ENCODE measurements at regions not wholly inside any gene's neighbourhood (a gene's known extent, or its start where the extent isn't known, plus 50 kb on each side); places are given as distances from the start of the nearest gene placed in this dataset.

- TF ChIP-seq SIX5 (IDR thresholded peaks at IDR 0.05; ENCODE audit: low read depth, low read length): no peak
These were observed 56.6 kb downstream of the IARS1 start (continued) for GRCh38 chr9:92236915-92237314.

GRCh38 chr9:92236465-92236864, 57.0 kb downstream of the IARS1 start:
- ChIA-PET POLR2A (ENCODE audit: partially characterized antibody) (no interaction called here), CTCF (ENCODE audit: partially characterized antibody) (interaction anchor here (1.0 to 7.3 kb wide), 2 partner anchors 65 to 95 kb away, joined by 4 to 116 read pairs; no protein-coding TSS in a partner anchor)
- Histone ChIP-seq H2BK5ac (ENCODE audit: low read depth, low read length) (no peak overlapping the region), H3K36me3 (ENCODE audit: control insufficient read depth in 2 of 4, insufficient read depth in 4 of 4, low read length in 3 of 4) (peaks cover 23 to 80% (median 55%) of the 10 kb centered on the region in 4 experiments), H2BK12ac (ENCODE audit: low read depth, low read length) (no peak overlapping the region), H3K27ac (ENCODE audit: low read depth, low read length) (no peak overlapping the region), H3K56ac (replicated peaks; ENCODE audit: insufficient read length, low read depth, low read length) (no peak overlapping the region), H4K8ac (ENCODE audit: extremely low read depth, insufficient read depth, low read length) (no peak overlapping the region), H3K9me3 (ENCODE audit: insufficient read depth in 2 of 2, low read depth in 1 of 2, low read length in 1 of 2) (no peaks in the 10 kb centered on the region), H3K9ac (replicated peaks in 1 of 4; ENCODE audit: extremely low read depth in 1 of 4, low read depth in 3 of 4, low read length in 3 of 4) (no peak overlapping the region), H2BK20ac (ENCODE audit: low read length) (no peak overlapping the region), H4K91ac (replicated peaks; ENCODE audit: insufficient read length, low read length) (no peak overlapping the region), H4K5ac (ENCODE audit: insufficient read length, low read depth, low read length) (no peak overlapping the region), H2BK15ac (ENCODE audit: low read length) (no peak overlapping the region), H3K14ac (ENCODE audit: insufficient read length) (no peak overlapping the region), H4K20me1 (replicated peaks in 1 of 2; ENCODE audit: control insufficient read depth in 1 of 2, insufficient read depth in 2 of 2, low read length in 2 of 2) (peaks cover 0 to 4% of the 10 kb centered on the region in 2 experiments), H3K79me1 (ENCODE audit: low read depth, low read length) (no peaks in the 10 kb centered on the region), H3K23me2 (ENCODE audit: low read depth, low read length) (no peaks in the 10 kb centered on the region), H2AK5ac (ENCODE audit: low read depth, low read length) (no peak overlapping the region), H3K27me3 (replicated peaks in 1 of 4; ENCODE audit: control insufficient read depth in 3 of 4, extremely low read depth in 1 of 4, insufficient read depth in 3 of 4, low read length in 3 of 4) (no peaks in the 10 kb centered on the region), H3K23ac (ENCODE audit: insufficient read length) (no peak overlapping the region), H3K4me1 (replicated peaks in 1 of 4; ENCODE audit: control insufficient read depth in 3 of 4, insufficient read depth in 4 of 4, low read length in 3 of 4) (no peaks in the 10 kb centered on the region), H3K79me2 (ENCODE audit: control insufficient read depth in 1 of 2, insufficient read depth in 2 of 2, low read length in 2 of 2) (no peaks in the 10 kb centered on the region), H3K4me3 (ENCODE audit: extremely low read depth in 1 of 4, insufficient read depth in 2 of 4, low read depth in 3 of 4, low read length in 4 of 4) (no peak overlapping the region), H3K4me2 (ENCODE audit: insufficient read depth in 1 of 2, low read depth in 2 of 2, low read length in 2 of 2) (no peak overlapping the region), H2BK120ac (replicated peaks; ENCODE audit: low read depth, low read length) (no peak overlapping the region), H3K4ac (replicated peaks; ENCODE audit: insufficient read length, low read depth, low read length) (no peak overlapping the region), H2AFZ (ENCODE audit: low read length) (no peak overlapping the region), H3K18ac (ENCODE audit: extremely low read depth, low read length) (no peak overlapping the region)
- FAIRE-seq: no peak
- WGBS, 2 experiments (ENCODE audit: extremely low coverage in 1 of 2, insufficient coverage in 1 of 2, insufficient read length in 1 of 2, insufficient replicate concordance in 2 of 2, low coverage in 1 of 2, low lambda C conversion rate in 2 of 2, missing lambda C conversion rate in 1 of 2): 98% methylated on average over 4 of the region's 4 CpGs; no CpG with 5 or more reads in 1 of the 2 experiments
- DNase-seq (ENCODE audit: low read depth in 1 of 2, low spot score in 2 of 2): no peak
- TF ChIP-seq SRF (IDR thresholded peaks at IDR 0.05; ENCODE audit: low read depth, low read length) (no peak), SP2 (IDR thresholded peaks at IDR 0.05; ENCODE audit: low read length) (no peak), TCF12 (IDR thresholded peaks at IDR 0.05; ENCODE audit: low read depth, low read length) (no peak), TBP (IDR thresholded peaks at IDR 0.05; ENCODE audit: low read depth, low read length) (no peak)

Measured in H1 (cell line).